GM18870 (cell line): ENCODE measurements at regions not wholly inside any gene's neighbourhood (a gene's known extent, or its start where the extent isn't known, plus 50 kb on each side); places are given as distances from the start of the nearest gene placed in this dataset.
"Not testable (repeated sequence)": the region's sequence is repeated elsewhere in the genome, so short reads cannot be mapped to it uniquely, and the experiment has no call there.

ENCODE experiments used
- ATAC-seq: cut with Tn5 transposase; IDR thresholded peaks from one replicate; pipeline ENCODE4 v1.9.1; 2021; ENCODE audit warnings: moderate library complexity; ENCODE audit not compliant: unreplicated experiment

DNA sequence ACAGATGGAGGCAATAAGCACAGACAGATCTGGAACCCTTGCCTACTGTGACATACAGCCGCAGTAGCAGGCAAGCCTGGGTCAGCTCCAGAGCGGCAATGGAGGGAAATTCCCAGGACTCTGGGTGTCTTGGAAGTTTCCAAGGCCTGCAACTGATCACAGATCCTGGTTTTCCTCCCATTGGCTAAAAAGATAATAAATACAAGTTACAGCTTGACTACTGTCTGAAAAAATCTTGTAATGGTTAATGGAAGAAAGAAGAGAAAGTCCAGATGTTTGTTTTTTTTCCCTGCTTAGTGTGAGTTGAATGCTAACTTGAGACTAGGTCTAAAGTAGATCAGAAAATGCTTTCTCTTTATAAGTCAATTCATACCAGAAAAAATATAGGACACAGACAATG lies 307.6 kb downstream of the ALDH8A1 start:
- ATAC-seq, result no peak

DNA sequence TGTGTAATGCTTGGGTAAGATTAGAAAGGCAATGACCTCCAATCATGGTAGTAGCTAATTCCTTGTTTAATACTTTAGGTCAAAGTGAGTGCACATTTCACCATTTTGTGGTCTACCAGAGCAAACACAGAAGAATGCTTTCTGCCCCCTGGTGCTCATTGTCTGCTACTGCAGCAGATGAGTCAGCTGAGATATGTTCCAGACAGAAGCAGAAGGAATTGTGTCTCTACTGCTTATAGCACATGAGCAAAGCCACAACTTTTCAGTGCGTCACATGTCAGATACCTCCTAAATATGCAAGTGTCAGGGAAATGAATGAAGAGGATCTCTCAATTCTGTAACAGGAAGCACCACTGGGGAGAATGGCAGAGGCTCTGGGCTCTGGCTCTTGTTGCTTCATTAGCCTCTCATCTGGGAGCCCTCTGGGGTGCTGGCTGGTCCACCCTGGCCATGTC lies 308.9 kb downstream of the ALDH8A1 start:
- ATAC-seq, result peak; percentile 80

DNA sequence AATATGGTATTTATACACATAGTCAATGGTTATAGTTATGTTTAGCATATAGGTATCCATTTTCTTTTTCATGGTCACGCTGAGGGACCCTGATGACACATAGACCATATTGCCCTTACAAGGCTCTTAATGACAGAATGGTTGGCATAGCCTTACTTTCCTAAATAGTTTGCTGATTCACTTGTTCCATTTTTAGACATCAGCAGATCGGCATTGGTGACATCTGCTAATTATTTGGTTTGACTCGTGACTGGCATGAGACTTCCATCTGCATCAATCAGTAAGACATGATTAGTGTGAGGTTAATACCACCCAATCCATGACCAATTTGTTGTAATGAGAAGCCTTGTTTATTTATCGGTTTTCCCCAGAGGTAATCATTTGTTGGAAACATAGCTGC lies 309.7 kb downstream of the ALDH8A1 start:
- ATAC-seq, result no peak

- no peak for ATAC-seq
Observed at GRCh38 chr6:134637847-134638437, 312.0 kb downstream of the ALDH8A1 start.

GRCh38 chr6:134637282-134637681 lies 312.6 kb downstream of the ALDH8A1 start:
- no peak for ATAC-seq

DNA sequence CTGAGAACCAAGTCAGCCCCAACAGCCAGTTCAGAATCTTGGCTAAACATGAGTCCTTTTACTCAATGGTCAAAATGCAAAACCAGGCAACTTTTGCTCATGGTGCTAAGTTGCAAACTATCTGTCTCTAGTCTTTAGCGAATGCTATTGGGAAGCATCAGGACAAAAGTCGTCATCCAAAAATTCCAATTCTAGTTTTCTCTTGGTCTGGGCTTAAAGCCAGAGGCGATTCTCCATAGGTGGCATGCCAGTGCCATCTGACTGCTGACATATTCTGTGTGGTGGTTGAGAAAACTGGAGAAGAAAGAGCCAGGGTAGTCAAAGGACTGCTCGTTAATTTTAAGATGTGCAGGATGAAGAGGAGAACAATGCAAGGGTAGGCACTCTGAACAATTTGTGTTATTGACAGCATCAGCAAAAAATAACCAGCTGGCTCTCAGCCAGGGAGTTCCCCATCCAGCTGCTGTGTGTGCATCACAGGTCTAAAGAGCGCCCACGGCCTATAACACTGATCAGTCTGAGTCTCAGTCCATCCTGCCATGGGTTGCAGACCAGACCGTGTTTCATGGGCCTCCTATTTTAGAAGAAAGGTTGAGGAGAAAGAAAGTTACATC lies 313.6 kb downstream of the ALDH8A1 start:
- ATAC-seq, result no peak

DNA sequence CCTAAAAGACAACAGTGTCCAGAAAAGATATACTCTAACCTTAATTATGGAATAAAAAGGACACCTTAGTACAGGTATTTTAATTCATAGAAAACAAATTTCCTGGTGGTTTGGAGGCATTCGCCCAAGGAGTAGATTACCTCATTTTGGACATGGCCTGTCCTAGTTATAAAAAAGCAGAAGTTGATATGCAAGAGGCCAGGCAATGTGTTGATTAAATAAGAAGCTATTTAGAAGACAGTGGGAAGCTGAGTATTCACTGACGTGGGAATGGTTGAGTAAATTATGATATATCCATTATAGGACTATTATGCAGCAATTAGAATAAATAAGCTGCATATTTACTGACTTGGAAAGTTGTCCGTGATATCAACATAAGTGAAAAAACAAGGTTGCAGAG lies 314.9 kb downstream of the ALDH8A1 start:
- no peak for ATAC-seq

DNA sequence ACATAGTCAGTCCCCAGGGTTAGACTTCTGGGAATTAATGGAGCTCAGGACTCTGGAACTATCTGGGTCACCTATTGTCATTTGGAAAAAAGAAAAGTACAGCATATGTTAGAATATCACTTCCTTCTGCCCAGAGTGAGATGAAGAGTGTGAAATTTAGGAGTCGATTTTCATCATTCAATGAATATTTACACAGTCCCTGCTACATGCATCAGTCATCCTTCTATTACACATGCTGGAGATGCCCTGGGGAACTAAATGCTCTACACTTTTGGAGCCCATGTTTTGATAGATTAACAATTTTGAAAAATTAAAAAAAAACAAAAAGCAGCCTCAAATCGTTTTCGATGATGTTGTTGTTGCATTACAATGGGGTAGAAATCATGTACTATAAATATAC lies 315.4 kb downstream of the ALDH8A1 start:
- ATAC-seq, result no peak

DNA sequence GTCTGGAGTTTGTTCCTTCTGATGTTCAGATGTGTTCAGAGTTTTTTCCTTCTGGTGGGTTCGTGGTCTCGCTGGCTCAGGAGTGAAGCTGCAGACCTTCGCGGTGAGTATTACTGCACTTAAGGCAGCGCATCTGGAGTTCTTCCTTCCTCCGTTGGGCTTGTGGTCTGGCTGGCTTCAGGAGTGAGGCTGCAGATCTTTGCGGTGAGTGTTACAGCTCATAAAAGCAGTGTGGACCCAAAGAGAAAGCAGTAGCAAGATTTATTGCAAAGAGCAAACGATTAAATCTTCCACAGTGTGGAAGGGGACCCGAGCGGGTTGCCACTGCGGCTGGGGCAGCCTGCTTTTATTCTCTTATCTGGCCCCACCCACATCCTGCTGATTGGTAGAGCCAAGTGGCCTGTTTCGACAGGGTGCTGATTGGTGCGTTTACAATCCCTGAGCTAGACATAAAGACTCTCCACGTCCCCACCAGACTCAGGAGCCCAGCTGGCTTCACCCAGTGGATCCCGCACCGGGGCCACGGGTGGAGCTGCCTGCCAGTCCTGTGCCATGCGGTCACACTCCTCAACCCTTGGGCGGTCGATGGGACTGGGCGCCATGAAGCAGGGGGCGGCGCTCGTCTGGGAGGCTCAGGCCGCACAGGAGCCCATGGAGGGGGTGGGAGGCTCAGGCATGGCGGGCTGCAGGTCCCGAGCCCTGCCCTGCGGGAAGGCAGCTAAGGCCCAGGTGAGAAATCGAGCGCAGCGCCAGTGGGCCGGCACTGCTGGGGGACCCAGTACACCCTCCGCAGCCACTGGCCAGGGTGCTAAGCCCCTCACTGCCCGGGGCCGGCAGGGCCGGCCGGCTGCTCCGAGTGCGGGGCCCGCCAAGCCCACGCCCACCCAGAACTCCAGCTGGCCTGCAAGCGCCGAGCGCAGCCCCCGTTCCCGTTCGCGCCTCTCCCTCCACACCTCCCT lies 315.3 kb upstream of the SGK1 start:
- ATAC-seq, result not testable (repeated sequence)

DNA sequence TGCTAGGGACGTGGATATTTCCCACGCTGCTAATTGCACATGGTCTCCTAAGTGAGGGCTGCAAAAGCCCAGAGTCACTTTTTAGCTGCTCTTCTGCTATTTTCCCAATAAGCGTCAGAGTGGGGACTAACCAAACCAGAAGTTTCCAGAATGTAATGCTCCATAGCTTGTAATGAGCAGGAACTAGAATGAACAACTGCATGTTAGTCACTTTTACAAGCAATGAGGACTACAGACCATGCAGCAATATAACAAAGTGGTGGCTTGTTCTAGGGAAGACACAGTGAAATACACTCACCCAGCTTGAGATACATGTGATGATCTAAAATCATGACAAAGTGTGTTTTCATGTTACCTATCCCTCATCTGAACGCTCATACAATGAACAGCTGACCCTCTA lies 314.1 kb upstream of the SGK1 start:
- ATAC-seq, result no peak

DNA sequence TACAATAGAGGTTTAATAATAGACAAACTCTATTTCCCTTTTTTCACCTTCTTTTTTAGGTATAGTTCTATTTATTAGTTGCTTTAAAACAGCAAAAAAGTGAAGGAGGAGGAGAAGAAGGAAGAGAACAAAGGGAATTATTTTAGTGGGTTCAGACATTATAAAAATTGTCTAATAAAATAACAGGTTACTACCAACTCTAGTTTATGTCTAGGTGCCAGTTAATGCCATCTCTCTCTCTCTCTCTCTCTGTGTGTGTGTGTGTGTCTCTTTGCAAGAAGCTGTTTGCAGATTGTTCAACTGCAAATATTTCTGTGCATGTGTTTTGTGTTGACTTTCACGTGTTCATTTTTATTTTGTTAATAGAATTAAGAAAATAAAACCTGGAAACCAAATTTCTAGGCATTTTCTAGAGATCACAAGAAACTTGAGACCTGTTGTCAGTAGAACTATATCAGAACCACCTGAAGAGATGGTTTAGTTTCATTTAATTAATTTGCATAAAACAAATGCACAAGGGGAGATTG lies 313.5 kb upstream of the SGK1 start:
- ATAC-seq, result no peak

- ATAC-seq, result no peak
Observed at GRCh38 chr6:134630508-134631121, 312.7 kb upstream of the SGK1 start.

DNA sequence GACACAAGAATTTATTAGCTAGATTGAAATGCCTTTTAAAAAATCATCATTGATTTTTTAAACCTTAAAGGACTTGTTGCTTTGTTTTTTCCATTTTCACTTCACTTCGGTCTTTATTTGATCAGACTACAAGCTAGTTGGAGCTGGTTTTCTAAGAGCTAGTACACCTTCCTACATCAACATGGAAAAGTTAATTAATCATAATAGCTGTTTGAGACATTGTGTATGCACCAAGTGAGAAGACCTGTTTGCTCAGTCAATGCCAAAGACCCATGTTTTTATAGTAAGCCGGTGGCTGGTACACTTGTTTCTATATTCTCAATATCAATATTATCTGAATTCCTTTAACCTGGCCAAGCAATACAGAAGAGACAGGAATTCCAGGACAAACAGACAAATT lies 310.2 kb upstream of the SGK1 start:
- no peak for ATAC-seq

GRCh38 chr6:134627707-134628106 lies 309.8 kb upstream of the SGK1 start:
- ATAC-seq, result no peak

DNA sequence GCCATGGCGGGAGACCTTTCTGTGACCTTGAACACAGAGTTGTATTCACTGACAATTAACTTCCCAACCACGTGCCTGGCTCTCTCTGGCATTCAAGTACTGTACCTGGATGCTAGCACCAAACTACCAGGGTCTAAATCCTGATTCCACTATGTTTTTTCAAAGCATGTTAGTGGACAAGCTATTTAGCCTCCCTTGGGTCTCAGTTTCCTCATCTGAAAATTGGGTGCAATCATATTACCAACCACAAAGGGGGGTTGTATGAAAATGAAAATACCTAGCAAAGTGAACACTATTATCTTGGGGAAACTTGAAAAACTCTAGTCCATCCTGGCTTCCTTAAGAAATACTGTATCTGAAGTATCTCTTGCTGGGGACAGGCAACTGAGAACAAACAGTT lies 308.7 kb upstream of the SGK1 start:
- no peak for ATAC-seq

GRCh38 chr6:134626086-134626485 lies 308.2 kb upstream of the SGK1 start:
- ATAC-seq, result no peak

DNA sequence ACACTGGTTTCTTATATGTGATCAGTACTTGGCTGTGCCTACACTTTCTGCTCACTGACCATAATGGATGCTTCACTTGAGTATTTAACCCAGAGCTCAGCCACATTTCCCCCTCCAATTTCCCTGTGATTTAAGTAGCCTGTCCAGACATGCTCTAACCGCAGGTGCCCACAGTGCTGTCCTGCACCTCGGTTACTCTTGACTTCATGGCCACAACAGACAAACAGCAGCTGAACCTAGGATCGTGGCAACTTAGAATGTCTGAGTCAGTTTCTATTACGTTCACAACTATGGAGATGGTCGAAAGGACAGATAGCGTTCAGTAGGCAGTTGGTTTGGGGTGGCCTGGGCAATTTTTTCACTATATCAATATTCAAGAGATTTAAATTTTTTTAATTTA lies 306.9 kb upstream of the SGK1 start:
- no peak for ATAC-seq

GRCh38 chr6:134623401-134623800 lies 305.5 kb upstream of the SGK1 start:
- ATAC-seq, result no peak

- ATAC-seq, result no peak
Observed at GRCh38 chr6:134622382-134623173, 304.7 kb upstream of the SGK1 start.

DNA sequence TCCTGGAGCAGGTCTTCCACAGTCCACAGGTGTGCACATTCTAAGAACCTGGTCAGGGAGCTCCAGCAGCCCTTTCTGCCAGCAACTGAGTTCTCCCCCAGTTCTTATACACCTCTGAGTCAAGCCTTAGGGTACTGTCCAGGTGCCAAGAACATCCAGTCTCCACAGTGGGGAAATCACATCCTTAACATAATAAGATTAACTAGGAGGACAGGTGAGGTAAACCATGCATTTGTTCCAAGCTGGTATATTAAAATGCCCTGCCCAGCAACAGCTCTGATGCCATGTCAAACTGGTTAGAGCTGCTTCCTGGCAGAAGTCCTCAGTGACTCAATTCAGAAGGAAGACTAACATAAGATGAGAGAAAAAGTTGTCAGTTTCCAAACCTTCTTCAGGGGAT lies 303.9 kb upstream of the SGK1 start:
- ATAC-seq, result no peak
